Coronary artery (tissue), 2 donors: ENCODE measurements at regions not wholly inside any gene's neighbourhood (a gene's known extent, or its start where the extent isn't known, plus 50 kb on each side); places are given as distances from the start of the nearest gene placed in this dataset.

Experiments
- DNase-seq: peaks from one replicate; pipeline ENCODE4 v3.0.0-alpha.2; 2017; ENCODE audit warnings: low spot score
- H3K27ac ChIP-seq, 2 donors: fragments of 200-600 bp; sonication (generic); one replicate each; pipeline ENCODE4 v1.5.1; 2016 to 2019
- H3K4me3 ChIP-seq: fragments of 200-600 bp; sonication (generic); 2 replicates; pipeline ENCODE4 v1.5.1; 2016; ENCODE audit warnings: mild to moderate bottlenecking, moderate library complexity
- TF ChIP-seq, protein P1 (sequence below): fragments of 200-600 bp; sonication (generic); IDR thresholded peaks from one replicate; pipeline ENCODE4 v1.5.1; 2019; ENCODE audit warnings: antibody characterized with exemption

- TF ChIP-seq, protein P1, sequence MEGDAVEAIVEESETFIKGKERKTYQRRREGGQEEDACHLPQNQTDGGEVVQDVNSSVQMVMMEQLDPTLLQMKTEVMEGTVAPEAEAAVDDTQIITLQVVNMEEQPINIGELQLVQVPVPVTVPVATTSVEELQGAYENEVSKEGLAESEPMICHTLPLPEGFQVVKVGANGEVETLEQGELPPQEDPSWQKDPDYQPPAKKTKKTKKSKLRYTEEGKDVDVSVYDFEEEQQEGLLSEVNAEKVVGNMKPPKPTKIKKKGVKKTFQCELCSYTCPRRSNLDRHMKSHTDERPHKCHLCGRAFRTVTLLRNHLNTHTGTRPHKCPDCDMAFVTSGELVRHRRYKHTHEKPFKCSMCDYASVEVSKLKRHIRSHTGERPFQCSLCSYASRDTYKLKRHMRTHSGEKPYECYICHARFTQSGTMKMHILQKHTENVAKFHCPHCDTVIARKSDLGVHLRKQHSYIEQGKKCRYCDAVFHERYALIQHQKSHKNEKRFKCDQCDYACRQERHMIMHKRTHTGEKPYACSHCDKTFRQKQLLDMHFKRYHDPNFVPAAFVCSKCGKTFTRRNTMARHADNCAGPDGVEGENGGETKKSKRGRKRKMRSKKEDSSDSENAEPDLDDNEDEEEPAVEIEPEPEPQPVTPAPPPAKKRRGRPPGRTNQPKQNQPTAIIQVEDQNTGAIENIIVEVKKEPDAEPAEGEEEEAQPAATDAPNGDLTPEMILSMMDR = no peak
- Histone ChIP-seq H3K4me3 (no peak overlapping the region), H3K27ac (no peak overlapping the region)
- DNase-seq = no peak
These were observed 504.2 kb downstream of the SOX6 start for GRCh38 chr11:15852179-15852578.

- DNase-seq = no peak
These were observed 502.1 kb downstream of the SOX6 start for GRCh38 chr11:15854245-15854644.

GRCh38 chr11:15858881-15859280 lies 497.5 kb downstream of the SOX6 start:
- Histone ChIP-seq H3K4me3 (no peak overlapping the region), H3K27ac (peak overlapping the region in 1 of 2 donors; percentile 33)
- TF ChIP-seq, protein P1 = no peak
- peak; percentile 65 for DNase-seq

More at GRCh38 chr11:15854245-15854644, 502.1 kb downstream of the SOX6 start:
- Histone ChIP-seq H3K4me3 (no peak overlapping the region), H3K27ac (no peak overlapping the region)
- TF ChIP-seq, protein P1 = no peak

DNA sequence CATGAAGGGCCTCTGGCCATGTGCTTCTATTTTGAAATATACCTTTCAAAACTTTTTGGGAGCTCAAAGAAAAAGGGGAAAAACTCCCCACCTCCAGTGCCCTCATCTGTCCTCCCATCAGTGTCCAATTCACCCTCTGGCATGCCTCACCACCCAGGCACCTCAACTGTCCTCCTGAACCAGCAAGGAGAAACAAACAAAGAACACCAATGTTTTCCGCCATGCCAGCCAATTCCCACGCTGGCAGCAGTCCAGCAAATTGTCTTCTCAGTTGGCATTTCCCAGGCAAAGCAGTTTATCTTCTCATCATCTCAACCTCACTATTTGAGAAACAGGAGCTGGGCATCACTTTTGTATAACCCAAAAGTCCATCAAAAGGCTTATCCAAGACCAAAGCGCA lies 496.9 kb downstream of the SOX6 start:
- DNase-seq = peak; percentile 52
- Histone ChIP-seq H3K27ac (peak overlapping the region in 1 of 2 donors; percentile 33), H3K4me3 (no peak overlapping the region)
- TF ChIP-seq, protein P1 = no peak

- peak; percentile 11 for DNase-seq
- Histone ChIP-seq H3K4me3 (no peak overlapping the region), H3K27ac (no peak overlapping the region)
- TF ChIP-seq, protein P1 = no peak
These were observed 495.1 kb downstream of the SOX6 start for GRCh38 chr11:15861256-15861655.

DNA sequence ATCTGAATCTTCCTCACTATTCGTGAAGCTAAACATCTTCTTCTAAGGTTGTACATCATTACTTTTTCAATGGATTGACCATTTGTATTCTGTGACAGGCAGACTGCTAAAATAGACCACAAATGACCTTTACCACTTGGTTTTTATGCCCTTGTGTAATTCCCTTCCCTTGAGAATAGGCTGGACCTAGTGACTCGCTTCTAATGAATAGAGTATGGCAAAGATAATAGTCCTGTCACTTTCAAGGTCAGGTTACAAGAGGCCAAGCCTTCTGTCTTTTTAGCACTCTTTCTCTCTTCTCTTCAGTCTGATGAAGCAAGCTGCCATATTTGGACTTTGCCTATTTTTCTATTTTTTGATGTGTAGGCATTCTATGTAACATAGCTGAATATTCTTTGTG lies 492.9 kb downstream of the SOX6 start:
- DNase-seq = no peak
- no peak overlapping the region for H3K27ac ChIP-seq
- H3K4me3 ChIP-seq = no peak overlapping the region
- TF ChIP-seq, protein P1 = no peak

GRCh38 chr11:15864026-15864805 lies 492.1 kb downstream of the SOX6 start:
- TF ChIP-seq, protein P1 = no peak
- H3K4me3 ChIP-seq = no peak overlapping the region
- H3K27ac ChIP-seq = no peak overlapping the region
- DNase-seq = peak; percentile 56
